GM12891 (cell line): ENCODE measurements at regions not wholly inside any gene's neighbourhood (a gene's known extent, or its start where the extent isn't known, plus 50 kb on each side); places are given as distances from the start of the nearest gene placed in this dataset.
A peak's percentile ranks its signal among the peaks of the same experiment; 100 is the strongest.

Experiments
- PAX5 ChIP-seq: IDR thresholded peaks from 2 replicates; pipeline ENCODE4 v1.6.1; 2011; ENCODE audit warnings: low read length, moderate library complexity, mild to moderate bottlenecking; ENCODE audit not compliant: insufficient read depth, severe bottlenecking
- POLR2A ChIP-seq: IDR thresholded peaks from 2 replicates; pipeline ENCODE4 v1.6.1; 2011; ENCODE audit warnings: low read depth, low read length, control low read depth
- POLR2AphosphoS5 ChIP-seq: IDR thresholded peaks from 2 replicates; pipeline ENCODE4 v1.6.1; 2011; ENCODE audit warnings: low read depth, low read length, control low read depth
- SPI1 ChIP-seq: IDR thresholded peaks from 2 replicates; pipeline ENCODE4 v1.6.1; 2011; ENCODE audit warnings: low read depth, low read length, control low read depth
- TAF1 ChIP-seq: IDR thresholded peaks from 2 replicates; pipeline ENCODE4 v1.6.1; 2011; ENCODE audit warnings: low read depth, low read length, control low read depth

DNA sequence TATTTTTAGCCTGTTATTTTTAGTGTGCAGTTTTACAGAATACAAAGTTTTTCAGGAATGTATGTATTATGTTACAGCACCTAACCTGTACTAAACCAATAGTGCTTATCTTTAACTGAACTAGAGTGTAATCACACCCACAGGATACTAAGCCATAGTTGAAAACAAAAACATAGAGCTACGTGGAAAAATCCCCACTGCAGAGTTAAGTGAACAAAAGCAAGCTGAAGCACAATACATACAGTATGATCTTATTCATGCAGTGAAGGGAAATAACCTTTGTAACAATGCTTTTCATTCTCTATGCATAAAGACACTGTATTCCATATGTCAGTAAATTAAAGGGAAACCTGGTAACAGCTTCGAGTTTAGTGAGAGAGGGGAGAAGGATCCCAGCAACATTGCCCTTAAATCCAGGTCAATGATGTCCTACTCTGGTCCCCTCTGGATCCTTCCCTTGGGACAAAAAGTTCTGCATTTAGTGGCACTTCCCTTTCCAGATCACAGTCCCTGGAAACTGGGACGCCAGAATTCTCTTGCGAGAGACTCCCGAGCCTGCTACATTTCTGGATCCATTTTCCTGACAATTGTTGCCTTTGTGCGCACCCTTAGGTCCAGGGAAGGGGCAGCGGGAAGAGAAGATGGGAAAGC lies 121.3 kb upstream of the CCND2 start:
- TF ChIP-seq PAX5 (no peak), POLR2AphosphoS5 (no peak), TAF1 (no peak), POLR2A (no peak), SPI1 (peak; percentile 47)
